HFFc6 (cell line): ENCODE measurements at regions not wholly inside any gene's neighbourhood (a gene's known extent, or its start where the extent isn't known, plus 50 kb on each side); places are given as distances from the start of the nearest gene placed in this dataset.

Experiments
- DNase-seq: peaks from one replicate; pipeline ENCODE4 v3.0.0-alpha.2; 2018
- H3K27ac Mint-ChIP-seq: 2 replicates; pipeline ENCODE4 v1.8.0; 2020; ENCODE audit warnings: mild to moderate bottlenecking, mixed read lengths
- H3K27me3 Mint-ChIP-seq: 2 replicates; pipeline ENCODE4 v1.8.0; 2021; ENCODE audit warnings: mild to moderate bottlenecking, moderate library complexity, mixed read lengths; ENCODE audit not compliant: insufficient read depth
- H3K36me3 Mint-ChIP-seq: 2 replicates; pipeline ENCODE4 v1.8.0; 2021; ENCODE audit warnings: low read depth, mixed read lengths
- H3K4me1 Mint-ChIP-seq: 2 replicates; pipeline ENCODE4 v1.8.0; 2020; ENCODE audit warnings: low read depth, mixed read lengths
- H3K4me3 Mint-ChIP-seq: 2 replicates; pipeline ENCODE4 v1.8.0; 2020; ENCODE audit warnings: mild to moderate bottlenecking, moderate library complexity, mixed read lengths
- H3K9me3 Mint-ChIP-seq: 2 replicates; pipeline ENCODE4 v1.8.0; 2020; ENCODE audit warnings: mild to moderate bottlenecking, mixed read lengths
- TF ChIP-seq, protein P1 (sequence below): fragments of 200-600 bp; sonication (generic); IDR thresholded peaks from 2 replicates; pipeline ENCODE4 v1.5.0; 2021; ENCODE audit warnings: antibody characterized with exemption, mild to moderate bottlenecking

DNA sequence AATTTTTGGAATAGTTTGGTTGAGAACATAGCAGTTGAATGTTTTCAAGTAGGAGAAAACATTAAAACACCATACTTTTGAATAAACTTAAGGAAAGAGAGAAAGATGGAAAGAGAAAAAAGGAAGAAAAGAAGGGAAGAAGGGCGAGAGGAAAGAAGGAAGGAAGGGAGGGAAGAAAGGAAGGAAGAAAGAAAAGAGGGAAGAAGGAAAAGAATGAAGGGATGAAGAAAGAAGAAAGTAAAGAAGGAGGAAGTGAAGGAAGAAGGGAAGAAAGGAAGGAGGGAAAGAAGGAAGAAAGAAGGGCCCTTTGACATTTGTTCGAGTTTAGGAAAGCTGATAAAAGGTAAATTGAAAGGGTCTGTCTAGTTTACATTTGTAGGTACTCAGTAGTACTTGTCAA is 482.7 kb downstream of the SIPA1L2 start:
- DNase-seq: no peak
- TF ChIP-seq, protein P1, sequence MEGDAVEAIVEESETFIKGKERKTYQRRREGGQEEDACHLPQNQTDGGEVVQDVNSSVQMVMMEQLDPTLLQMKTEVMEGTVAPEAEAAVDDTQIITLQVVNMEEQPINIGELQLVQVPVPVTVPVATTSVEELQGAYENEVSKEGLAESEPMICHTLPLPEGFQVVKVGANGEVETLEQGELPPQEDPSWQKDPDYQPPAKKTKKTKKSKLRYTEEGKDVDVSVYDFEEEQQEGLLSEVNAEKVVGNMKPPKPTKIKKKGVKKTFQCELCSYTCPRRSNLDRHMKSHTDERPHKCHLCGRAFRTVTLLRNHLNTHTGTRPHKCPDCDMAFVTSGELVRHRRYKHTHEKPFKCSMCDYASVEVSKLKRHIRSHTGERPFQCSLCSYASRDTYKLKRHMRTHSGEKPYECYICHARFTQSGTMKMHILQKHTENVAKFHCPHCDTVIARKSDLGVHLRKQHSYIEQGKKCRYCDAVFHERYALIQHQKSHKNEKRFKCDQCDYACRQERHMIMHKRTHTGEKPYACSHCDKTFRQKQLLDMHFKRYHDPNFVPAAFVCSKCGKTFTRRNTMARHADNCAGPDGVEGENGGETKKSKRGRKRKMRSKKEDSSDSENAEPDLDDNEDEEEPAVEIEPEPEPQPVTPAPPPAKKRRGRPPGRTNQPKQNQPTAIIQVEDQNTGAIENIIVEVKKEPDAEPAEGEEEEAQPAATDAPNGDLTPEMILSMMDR: no peak
- Mint-ChIP-seq H3K9me3 (peaks cover 7% of the 10 kb centered on the region; the same call in 1 of the 2 replicates), H3K27ac (no peak overlapping the region), H3K4me3 (no peak overlapping the region), H3K36me3 (no peaks in the 10 kb centered on the region), H3K27me3 (no peaks in the 10 kb centered on the region), H3K4me1 (peaks cover 19% of the 10 kb centered on the region)

DNA sequence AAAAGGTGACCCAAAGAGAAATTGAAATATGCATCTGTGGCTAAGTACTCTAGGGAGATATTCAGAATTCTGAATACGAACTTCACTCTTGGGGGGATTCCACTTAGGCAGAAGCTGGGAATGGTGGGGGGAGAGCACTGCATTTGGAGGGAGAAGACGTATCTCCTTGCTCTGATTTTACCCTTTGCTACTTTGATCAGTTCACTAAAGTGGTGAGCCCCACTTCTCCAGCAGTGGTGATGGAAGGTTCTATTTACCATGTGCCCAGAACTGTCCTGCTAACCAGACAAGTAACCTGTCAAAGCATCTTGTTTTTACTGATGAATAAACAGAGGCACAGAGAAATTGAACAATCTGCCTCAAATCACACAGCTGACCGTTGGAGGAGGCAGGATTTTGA is 483.4 kb downstream of the SIPA1L2 start:
- no peak overlapping the region for H3K27ac Mint-ChIP-seq
- no peak for DNase-seq
- no peak overlapping the region for H3K4me3 Mint-ChIP-seq
- H3K27me3 Mint-ChIP-seq: no peaks in the 10 kb centered on the region
- peaks cover 19% of the 10 kb centered on the region for H3K4me1 Mint-ChIP-seq
- H3K36me3 Mint-ChIP-seq: no peaks in the 10 kb centered on the region
- TF ChIP-seq, protein P1: no peak
- peaks cover 7% of the 10 kb centered on the region; the same call in 1 of the 2 replicates for H3K9me3 Mint-ChIP-seq

DNA sequence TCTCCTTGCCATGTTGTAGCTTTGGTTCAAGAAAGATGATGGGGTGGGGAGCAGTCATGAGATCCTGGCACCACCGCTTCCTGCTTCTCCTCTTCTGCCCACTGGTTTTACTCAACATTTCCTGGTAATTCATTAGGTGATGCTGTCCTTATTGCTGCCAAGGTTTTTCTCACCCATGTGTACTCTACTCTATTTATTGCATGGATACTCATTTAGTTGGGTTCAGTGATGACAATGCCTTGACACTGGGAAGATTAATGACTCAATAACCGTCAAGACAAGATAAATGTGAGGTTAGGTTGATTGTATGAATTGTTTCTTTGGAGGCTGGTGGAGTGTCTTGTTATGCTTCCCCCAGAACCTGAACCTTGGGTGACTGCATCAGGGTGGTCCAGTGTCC is 484.2 kb downstream of the SIPA1L2 start:
- no peaks in the 10 kb centered on the region for H3K27me3 Mint-ChIP-seq
- no peak overlapping the region for H3K4me3 Mint-ChIP-seq
- peaks cover 19% of the 10 kb centered on the region for H3K4me1 Mint-ChIP-seq
- H3K9me3 Mint-ChIP-seq: peaks cover 11% of the 10 kb centered on the region
- TF ChIP-seq, protein P1: no peak
- no peak overlapping the region for H3K27ac Mint-ChIP-seq
- DNase-seq: no peak
- no peaks in the 10 kb centered on the region for H3K36me3 Mint-ChIP-seq

- TF ChIP-seq, protein P1: no peak
- H3K4me1 Mint-ChIP-seq: peaks cover 15% of the 10 kb centered on the region
- no peak overlapping the region for H3K4me3 Mint-ChIP-seq
- no peaks in the 10 kb centered on the region for H3K27me3 Mint-ChIP-seq
- peaks cover 21% of the 10 kb centered on the region for H3K9me3 Mint-ChIP-seq
- DNase-seq: no peak
- no peaks in the 10 kb centered on the region for H3K36me3 Mint-ChIP-seq
- H3K27ac Mint-ChIP-seq: no peak overlapping the region
Observed at GRCh38 chr1:232144696-232145230, 485.2 kb downstream of the SIPA1L2 start.

- peaks cover 21% of the 10 kb centered on the region for H3K9me3 Mint-ChIP-seq
Observed at GRCh38 chr1:232143315-232143886, 486.5 kb downstream of the SIPA1L2 start.

More at GRCh38 chr1:232143315-232143886, 486.5 kb downstream of the SIPA1L2 start:
- Mint-ChIP-seq H3K4me3 (no peak overlapping the region), H3K27ac (peak overlapping the region; percentile 70), H3K36me3 (no peaks in the 10 kb centered on the region), H3K27me3 (no peaks in the 10 kb centered on the region), H3K4me1 (peaks cover 11% of the 10 kb centered on the region)
- no peak for DNase-seq
- TF ChIP-seq, protein P1: no peak
